Right lobe of liver (tissue), 4 donors: ENCODE measurements at regions not wholly inside any gene's neighbourhood (a gene's known extent, or its start where the extent isn't known, plus 50 kb on each side); places are given as distances from the start of the nearest gene placed in this dataset.

ENCODE experiments used
- CTCF ChIP-seq, 4 donors: fragments of 200-600 bp in 3 of 4; fragments of 450-650 bp in 1 of 4; IDR thresholded peaks; one replicate each; pipeline versions ENCODE4 v1.5.1 to v1.8.0; 2016 to 2022; ENCODE audit warnings: antibody characterized with exemption in 4 of 4, mild to moderate bottlenecking in 2 of 4
- POLR2A ChIP-seq: fragments of 450-650 bp; IDR thresholded peaks from one replicate; pipeline ENCODE4 v1.6.1; 2017; ENCODE audit warnings: antibody characterized with exemption, mild to moderate bottlenecking
- donor health status: DM: no; HTN: no; CAD: no.
- donor health status: DM: no; HTN: no; CAD: no.
- donor health status: DM: no; HTN: yes; CAD: no.

GRCh38 chr10:64859911-64860310 lies 1338.7 kb downstream of the REEP3 start:
- no peak for TF ChIP-seq CTCF (IDR thresholded peaks at IDR 0.05)
- no peak for TF ChIP-seq POLR2A
